Loucy (cell line): ENCODE measurements at regions not wholly inside any gene's neighbourhood (a gene's known extent, or its start where the extent isn't known, plus 50 kb on each side); places are given as distances from the start of the nearest gene placed in this dataset.

ENCODE experiments used
- H2AFZ ChIP-seq: fragments of 200-600 bp; sonication (generic); 2 replicates; pipeline ENCODE4 v1.6.0; 2016; ENCODE audit warnings: antibody characterized with exemption, mild to moderate bottlenecking, low read length, moderate library complexity
- H3F3A ChIP-seq: fragments of 200-600 bp; 2 replicates; pipeline ENCODE4 v1.6.0; 2016; ENCODE audit warnings: antibody characterized with exemption, low read depth, mild to moderate bottlenecking
- H3K27me3 ChIP-seq: fragments of 200-600 bp; sonication (generic); 2 replicates; pipeline ENCODE4 v1.6.1; 2014; ENCODE audit warnings: low read length, mild to moderate bottlenecking; ENCODE audit not compliant: insufficient read depth, poor library complexity, severe bottlenecking
- H3K36me3 ChIP-seq: fragments of 200-600 bp; sonication (generic); 2 replicates; pipeline ENCODE4 v1.6.1; 2016; ENCODE audit warnings: low read length; ENCODE audit not compliant: insufficient read depth
- H3K4me1 ChIP-seq: fragments of 200-600 bp; sonication (generic); 2 replicates; pipeline ENCODE4 v1.5.1; 2014; ENCODE audit warnings: low read length, mild to moderate bottlenecking; ENCODE audit not compliant: insufficient read depth, poor library complexity, severe bottlenecking
- H3K4me2 ChIP-seq: fragments of 200-600 bp; sonication (generic); 2 replicates; pipeline ENCODE4 v1.6.0; 2014; ENCODE audit warnings: antibody characterized with exemption, low read length, low read depth, mild to moderate bottlenecking; ENCODE audit not compliant: poor library complexity, severe bottlenecking
- H3K4me3 ChIP-seq: fragments of 200-600 bp; sonication (generic); 2 replicates; pipeline ENCODE4 v1.5.1; 2014; ENCODE audit warnings: low read length, mild to moderate bottlenecking, mixed read lengths; ENCODE audit not compliant: poor library complexity, severe bottlenecking
- H3K79me2 ChIP-seq: fragments of 200-600 bp; sonication (generic); 2 replicates; pipeline ENCODE4 v1.6.1; 2014; ENCODE audit warnings: low read length; ENCODE audit not compliant: insufficient read depth
- H3K9ac ChIP-seq: fragments of 200-600 bp; sonication (generic); 2 replicates; pipeline ENCODE4 v1.6.0; 2014; ENCODE audit warnings: mild to moderate bottlenecking, low read depth, low read length, moderate library complexity; ENCODE audit not compliant: poor library complexity, severe bottlenecking
- H3K9me2 ChIP-seq: fragments of 200-600 bp; sonication (generic); replicated peaks from 2 replicates; pipeline ENCODE4 v1.6.1; 2016; ENCODE audit warnings: low read depth, low read length, mixed read lengths
- H3K9me3 ChIP-seq: fragments of 200-600 bp; sonication (generic); 2 replicates; pipeline ENCODE4 v1.6.1; 2014; ENCODE audit warnings: mild to moderate bottlenecking, antibody characterized with exemption, low read length, low read depth; ENCODE audit not compliant: insufficient read depth
- H4K20me1 ChIP-seq: fragments of 200-600 bp; sonication (generic); 2 replicates; pipeline ENCODE4 v1.6.0; 2014; ENCODE audit warnings: antibody characterized with exemption, low read length, mild to moderate bottlenecking; ENCODE audit not compliant: insufficient read depth, poor library complexity, severe bottlenecking
- CTCF ChIP-seq: fragments of 200-600 bp; sonication (generic); conservative IDR thresholded peaks from 2 replicates; pipeline ENCODE4 v1.5.1; 2014; ENCODE audit warnings: mild to moderate bottlenecking, antibody characterized with exemption, low read length
- EZH2phosphoT487 ChIP-seq: fragments of 200-600 bp; IDR thresholded peaks from 2 replicates; pipeline ENCODE4 v1.6.1; 2018; ENCODE audit warnings: antibody characterized with exemption, mild to moderate bottlenecking, moderate library complexity, borderline replicate concordance

GRCh38 chr1:50257940-50258685 is 149.4 kb downstream of the ELAVL4 start:
- no peaks in the 10 kb centered on the region for H3K9me2 ChIP-seq
- H3K36me3 ChIP-seq, result no peaks in the 10 kb centered on the region
- H3K9ac ChIP-seq, result no peak overlapping the region
- H3K79me2 ChIP-seq, result no peaks in the 10 kb centered on the region
- no peaks in the 10 kb centered on the region for H4K20me1 ChIP-seq
- TF ChIP-seq EZH2phosphoT487 (no peak), CTCF (no peak)
- no peak overlapping the region for H3K4me3 ChIP-seq
- no peaks in the 10 kb centered on the region for H3K9me3 ChIP-seq
- H3K4me2 ChIP-seq, result no peak overlapping the region
- H3K4me1 ChIP-seq, result no peaks in the 10 kb centered on the region
- H2AFZ ChIP-seq, result no peak overlapping the region
- no peaks in the 10 kb centered on the region for H3K27me3 ChIP-seq
- no peaks in the 10 kb centered on the region for H3F3A ChIP-seq

- no peaks in the 10 kb centered on the region for H3K9me2 ChIP-seq
These were observed 148.3 kb downstream of the ELAVL4 start for GRCh38 chr1:50257029-50257428.

More at GRCh38 chr1:50257029-50257428, 148.3 kb downstream of the ELAVL4 start:
- no peak overlapping the region for H2AFZ ChIP-seq
- no peaks in the 10 kb centered on the region for H3K79me2 ChIP-seq
- H3K4me2 ChIP-seq, result no peak overlapping the region
- TF ChIP-seq EZH2phosphoT487, result no peak
- TF ChIP-seq CTCF, result no peak
- H3K9ac ChIP-seq, result no peak overlapping the region
- H3K4me3 ChIP-seq, result no peak overlapping the region
- H3F3A ChIP-seq, result no peaks in the 10 kb centered on the region
- no peaks in the 10 kb centered on the region for H4K20me1 ChIP-seq
- H3K4me1 ChIP-seq, result no peaks in the 10 kb centered on the region
- H3K36me3 ChIP-seq, result no peaks in the 10 kb centered on the region
- no peaks in the 10 kb centered on the region for H3K9me3 ChIP-seq
- H3K27me3 ChIP-seq, result no peaks in the 10 kb centered on the region
